Esophagus (tissue), 2 donors: ENCODE measurements at regions not wholly inside any gene's neighbourhood (a gene's known extent, or its start where the extent isn't known, plus 50 kb on each side); places are given as distances from the start of the nearest gene placed in this dataset.

Experiments used
- H3K27ac ChIP-seq, 2 donors: one replicate each; pipeline ENCODE4 v1.5.1; 2013; ENCODE audit warnings: low read depth in 2 of 2, mild to moderate bottlenecking in 2 of 2, inconsistent platforms in 1 of 2, low read length in 1 of 2, moderate library complexity in 1 of 2
- H3K27me3 ChIP-seq, 2 donors: one replicate each; pipeline ENCODE4 v1.6.1; 2013; ENCODE audit warnings: low read length in 2 of 2, control low read depth in 1 of 2, mild to moderate bottlenecking in 1 of 2; ENCODE audit not compliant: insufficient read depth in 2 of 2, control insufficient read depth in 1 of 2
- H3K36me3 ChIP-seq, 2 donors: one replicate each; pipeline ENCODE4 v1.6.1; 2013; ENCODE audit warnings: low read length in 1 of 2; ENCODE audit not compliant: control insufficient read depth in 2 of 2, insufficient read depth in 2 of 2
- H3K4me1 ChIP-seq, 2 donors: one replicate each; pipeline ENCODE4 v1.6.1; 2013; ENCODE audit warnings: low read length in 1 of 2; ENCODE audit not compliant: control insufficient read depth in 2 of 2, insufficient read depth in 2 of 2
- H3K4me3 ChIP-seq, 2 donors: one replicate each; pipeline ENCODE4 v1.5.1; 2013; ENCODE audit warnings: low read length in 2 of 2, mild to moderate bottlenecking in 2 of 2, low read depth in 1 of 2, moderate library complexity in 1 of 2
- H3K9me3 ChIP-seq, 2 donors: one replicate each; pipeline ENCODE4 v1.6.1; 2013; ENCODE audit warnings: mild to moderate bottlenecking in 2 of 2, low read depth in 1 of 2, low read length in 1 of 2, moderate library complexity in 1 of 2; ENCODE audit not compliant: control insufficient read depth in 2 of 2, insufficient read depth in 1 of 2
- WGBS, 2 donors: extraction: QIAGEN DNeasy Blood & Tissue Kit; methylation state at CpG; one replicate each; pipeline ENCODE4 v1.1.7; 2013; 5-methylcytosine and 5-hydroxymethylcytosine counted together
- donor health status: healthy with polysubstance abuse.
- donor health status: Bipolar disorder and iron deficiency.

- Histone ChIP-seq H3K4me3 (no peak overlapping the region), H3K4me1 (no peaks in the 10 kb centered on the region), H3K9me3 (peaks cover 0 to 2% of the 10 kb centered on the region in 2 donors), H3K27me3 (no peaks in the 10 kb centered on the region), H3K36me3 (no peaks in the 10 kb centered on the region), H3K27ac (no peak overlapping the region)
- WGBS, 2 donors, result 70 to 88% methylated on average over 3 of the region's 3 CpGs
Observed at GRCh38 chr2:120410487-120410886, 64.6 kb downstream of the INHBB start.

- Histone ChIP-seq H3K4me3 (no peak overlapping the region), H3K9me3 (no peaks in the 10 kb centered on the region), H3K4me1 (no peaks in the 10 kb centered on the region), H3K27me3 (no peaks in the 10 kb centered on the region), H3K27ac (no peak overlapping the region), H3K36me3 (no peaks in the 10 kb centered on the region)
- WGBS, 2 donors, result 88 to 97% methylated on average over 1 of the region's 1 CpG
Observed at GRCh38 chr2:120415060-120415459, 69.1 kb downstream of the INHBB start.

GRCh38 chr2:120415728-120416509 lies 70.0 kb downstream of the INHBB start:
- no peak overlapping the region for H3K4me3 ChIP-seq

GRCh38 chr2:120418174-120418787 lies 72.3 kb downstream of the INHBB start:
- H3K4me1 ChIP-seq, result no peaks in the 10 kb centered on the region
- no peak overlapping the region for H3K4me3 ChIP-seq
- 80 to 86% methylated on average over 13 of the region's 13 CpGs for WGBS, 2 donors
- H3K27me3 ChIP-seq, result no peaks in the 10 kb centered on the region
- H3K9me3 ChIP-seq, result no peaks in the 10 kb centered on the region
- no peak overlapping the region for H3K27ac ChIP-seq
- H3K36me3 ChIP-seq, result no peaks in the 10 kb centered on the region

More at GRCh38 chr2:120415728-120416509, 70.0 kb downstream of the INHBB start:
- Histone ChIP-seq H3K4me1 (no peaks in the 10 kb centered on the region), H3K27me3 (no peaks in the 10 kb centered on the region), H3K36me3 (no peaks in the 10 kb centered on the region), H3K9me3 (no peaks in the 10 kb centered on the region), H3K27ac (no peak overlapping the region)
- 91 to 93% methylated on average over 13 of the region's 13 CpGs for WGBS, 2 donors

- Histone ChIP-seq H3K27ac (no peak overlapping the region), H3K4me3 (no peak overlapping the region), H3K36me3 (no peaks in the 10 kb centered on the region), H3K9me3 (no peaks in the 10 kb centered on the region), H3K4me1 (no peaks in the 10 kb centered on the region), H3K27me3 (no peaks in the 10 kb centered on the region)
- WGBS, 2 donors, result 36 to 38% methylated on average over 6 of the region's 6 CpGs
Observed at GRCh38 chr2:120419073-120419472, 73.1 kb downstream of the INHBB start.

- Histone ChIP-seq H3K27ac (no peak overlapping the region), H3K9me3 (no peaks in the 10 kb centered on the region), H3K4me1 (no peaks in the 10 kb centered on the region), H3K27me3 (no peaks in the 10 kb centered on the region), H3K4me3 (no peak overlapping the region), H3K36me3 (no peaks in the 10 kb centered on the region)
Observed at GRCh38 chr2:120419955-120420354, 74.0 kb downstream of the INHBB start.

GRCh38 chr2:120421126-120421829 lies 75.3 kb downstream of the INHBB start:
- Histone ChIP-seq H3K36me3 (no peaks in the 10 kb centered on the region), H3K27ac (no peak overlapping the region), H3K4me3 (no peak overlapping the region), H3K9me3 (no peaks in the 10 kb centered on the region), H3K27me3 (no peaks in the 10 kb centered on the region), H3K4me1 (no peaks in the 10 kb centered on the region)
- WGBS, 2 donors, result 78 to 84% methylated on average over 12 of the region's 12 CpGs

GRCh38 chr2:120421830-120422175 lies 75.9 kb downstream of the INHBB start:
- H3K27ac ChIP-seq, result no peak overlapping the region
- no peaks in the 10 kb centered on the region for H3K36me3 ChIP-seq
- H3K4me3 ChIP-seq, result no peak overlapping the region
- H3K27me3 ChIP-seq, result no peaks in the 10 kb centered on the region
- no peaks in the 10 kb centered on the region for H3K9me3 ChIP-seq
- WGBS, 2 donors, result 40 to 43% methylated on average over 7 of the region's 7 CpGs
- H3K4me1 ChIP-seq, result no peaks in the 10 kb centered on the region

GRCh38 chr2:120422465-120423160 lies 76.7 kb downstream of the INHBB start:
- no peaks in the 10 kb centered on the region for H3K36me3 ChIP-seq
- H3K4me1 ChIP-seq, result no peaks in the 10 kb centered on the region
- H3K9me3 ChIP-seq, result no peaks in the 10 kb centered on the region
- H3K27me3 ChIP-seq, result no peaks in the 10 kb centered on the region
- 80 to 82% methylated on average over 9 of the region's 9 CpGs for WGBS, 2 donors
- no peak overlapping the region for H3K4me3 ChIP-seq
- H3K27ac ChIP-seq, result no peak overlapping the region
